ENCODE measurements at regions not wholly inside any gene's neighbourhood (a gene's known extent, or its start where the extent isn't known, plus 50 kb on each side); places are given as distances from the start of the nearest gene placed in this dataset.

GRCh38 chr5:54739371-54739770 lies 221.8 kb downstream of the SNX18 start:
- DNase-seq = no peak

- no peak for DNase-seq
Observed at GRCh38 chr5:54738973-54739367, 221.4 kb downstream of the SNX18 start.

GRCh38 chr5:54738118-54738972 lies 220.8 kb downstream of the SNX18 start:
- no peak for DNase-seq

GRCh38 chr5:54736003-54736797 lies 218.6 kb downstream of the SNX18 start:
- DNase-seq = no peak

GRCh38 chr5:54733101-54733500 lies 215.5 kb downstream of the SNX18 start:
- DNase-seq = no peak

- no peak for DNase-seq
Observed at GRCh38 chr5:54732108-54732507, 214.5 kb downstream of the SNX18 start.

- DNase-seq = no peak
Observed at GRCh38 chr5:54728588-54728915, 211.0 kb downstream of the SNX18 start.

- DNase-seq = no peak
Observed at GRCh38 chr5:54727874-54728587, 210.5 kb downstream of the SNX18 start.

GRCh38 chr5:54725391-54726280 lies 208.1 kb downstream of the SNX18 start:
- no peak for DNase-seq

- DNase-seq = no peak
Observed at GRCh38 chr5:54722846-54723433, 205.4 kb downstream of the SNX18 start.

GRCh38 chr5:54721951-54722654 lies 204.5 kb downstream of the SNX18 start:
- no peak for DNase-seq

- no peak for DNase-seq
Observed at GRCh38 chr5:54721116-54721515, 203.6 kb downstream of the SNX18 start.

- DNase-seq = no peak
Observed at GRCh38 chr5:54720341-54720740, 202.8 kb downstream of the SNX18 start.

- DNase-seq = no peak
Observed at GRCh38 chr5:54719384-54720283, 202.1 kb downstream of the SNX18 start.

- no peak for DNase-seq
Observed at GRCh38 chr5:54718656-54719055, 201.1 kb downstream of the SNX18 start.

GRCh38 chr5:54717870-54718269 lies 200.3 kb downstream of the SNX18 start:
- no peak for DNase-seq

- DNase-seq = no peak
Observed at GRCh38 chr5:54717459-54717858, 199.9 kb downstream of the SNX18 start.

- no peak for DNase-seq
Observed at GRCh38 chr5:54713923-54714581, 196.5 kb downstream of the SNX18 start.

GRCh38 chr5:54709096-54709495 lies 191.5 kb downstream of the SNX18 start:
- no peak for DNase-seq

- no peak for DNase-seq
Observed at GRCh38 chr5:54707841-54708240, 190.3 kb downstream of the SNX18 start.

Measured in stimulated activated CD4-positive, alpha-beta T cell treated with anti-CD3 and anti-CD28 coated beads, Interleukin-4, amount 100 ng/mL, for 24 hours (primary cell).